ENCODE measurements at regions not wholly inside any gene's neighbourhood (a gene's known extent, or its start where the extent isn't known, plus 50 kb on each side); places are given as distances from the start of the nearest gene placed in this dataset.

DNA sequence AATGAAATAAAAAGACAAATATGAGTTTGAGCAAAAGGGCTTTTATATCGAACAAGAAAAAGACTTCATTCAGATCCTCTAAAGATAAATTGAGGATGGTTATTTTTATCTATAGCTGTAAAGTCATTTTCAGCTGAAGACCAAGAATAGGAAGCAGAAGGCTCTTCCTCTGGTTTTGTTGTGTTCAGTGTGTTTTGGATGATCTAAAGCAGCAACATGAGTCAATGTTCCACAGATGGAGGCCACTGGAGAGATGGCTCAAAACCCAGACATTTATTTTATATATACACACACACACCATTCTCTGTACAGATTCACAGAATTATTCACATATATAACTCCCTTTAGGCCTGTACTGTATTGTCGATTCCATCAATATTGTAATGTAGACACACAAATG lies 424.3 kb downstream of the MBD2 start:
- DNase-seq: no peak

DNA sequence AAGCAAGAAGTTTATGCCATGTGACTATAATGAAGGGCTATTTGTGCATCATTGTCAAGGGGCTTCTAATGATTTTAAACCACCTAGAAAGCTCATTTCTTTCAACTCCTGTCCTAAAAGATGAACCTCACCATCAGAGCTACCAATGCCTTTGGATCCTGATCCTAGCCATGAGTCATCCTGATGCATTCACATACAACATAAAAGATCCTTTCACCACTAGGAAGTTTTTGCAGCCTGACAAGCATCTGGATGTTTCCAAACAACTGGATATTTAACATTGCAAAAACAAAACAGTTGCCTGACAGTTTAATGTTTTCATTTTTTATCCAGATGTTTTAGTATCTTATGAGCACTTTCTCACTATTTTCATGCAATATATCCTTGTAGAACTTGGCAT lies 425.3 kb downstream of the MBD2 start:
- no peak for DNase-seq

DNA sequence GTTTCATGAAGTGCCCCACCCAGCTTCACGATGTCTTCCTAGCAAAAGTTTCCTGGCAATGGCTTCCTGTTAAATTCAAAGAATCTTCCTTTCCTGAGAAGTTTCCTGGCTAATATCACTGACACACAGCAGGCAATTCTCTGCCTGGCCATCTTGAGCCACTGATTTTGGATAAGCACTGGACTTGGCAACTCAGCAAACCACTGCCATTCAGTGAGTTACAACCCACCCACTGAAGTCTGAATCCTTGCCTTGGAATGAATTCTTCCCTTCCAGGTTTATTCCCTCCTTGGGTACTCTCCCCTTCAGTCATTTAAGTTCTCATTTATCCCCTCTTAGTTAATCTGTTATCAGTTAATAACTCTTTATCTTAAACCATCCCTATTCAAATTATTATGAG lies 426.0 kb downstream of the MBD2 start:
- DNase-seq: no peak

DNA sequence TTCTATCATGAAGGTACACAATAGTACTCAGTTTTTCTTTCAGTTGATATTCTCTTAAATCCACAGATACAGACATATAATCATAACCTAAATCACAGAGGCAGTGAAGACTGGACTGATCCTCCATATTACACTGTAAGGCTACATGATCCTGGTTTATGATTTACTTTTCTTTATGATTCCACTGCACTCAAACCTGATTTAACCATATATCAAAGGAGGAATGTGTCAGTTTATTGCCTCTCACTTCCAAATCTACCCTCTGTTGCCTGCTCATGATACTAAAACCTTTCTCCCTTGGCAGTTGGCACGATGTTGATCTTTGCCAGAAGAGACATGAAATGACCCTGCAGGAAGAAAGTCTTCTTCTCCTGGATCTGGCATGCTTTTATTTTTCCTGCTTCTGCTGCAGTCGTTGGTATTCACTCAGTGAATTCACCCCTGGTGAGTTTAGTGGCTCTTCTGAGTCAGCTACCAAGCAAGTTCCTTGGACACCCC lies 426.4 kb downstream of the MBD2 start:
- no peak for DNase-seq

DNA sequence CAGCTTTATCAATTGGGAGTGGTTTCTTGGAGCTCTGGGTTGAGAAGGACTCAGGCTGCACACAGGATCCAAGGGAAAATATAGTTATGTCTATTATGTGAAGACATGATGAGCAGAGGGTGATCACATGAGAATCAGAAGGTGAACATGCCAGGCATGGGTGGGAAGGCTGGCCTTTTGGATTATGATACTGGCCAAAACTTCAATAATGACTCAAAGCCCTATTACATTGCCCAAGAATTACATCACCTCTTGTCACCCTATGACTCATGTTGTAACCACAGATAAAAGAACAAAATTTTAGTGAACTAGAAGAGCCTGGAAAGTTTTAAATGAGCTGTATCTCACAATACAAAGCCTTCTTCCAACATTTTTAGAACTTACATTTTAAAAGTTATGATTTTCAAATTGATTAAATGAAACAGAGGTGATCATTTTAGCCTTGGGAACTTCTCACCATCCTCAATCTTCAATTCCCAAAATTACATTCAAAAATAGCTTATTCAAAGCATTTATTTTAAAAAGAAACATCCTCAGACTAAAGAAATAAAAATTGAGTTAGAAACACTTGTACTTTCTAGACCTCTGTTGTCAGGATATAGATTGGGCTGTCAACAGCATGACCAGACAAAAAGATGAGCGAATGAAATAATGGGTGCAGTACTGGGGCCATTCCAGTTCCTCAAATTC lies 428.3 kb downstream of the MBD2 start:
- no peak for DNase-seq

DNA sequence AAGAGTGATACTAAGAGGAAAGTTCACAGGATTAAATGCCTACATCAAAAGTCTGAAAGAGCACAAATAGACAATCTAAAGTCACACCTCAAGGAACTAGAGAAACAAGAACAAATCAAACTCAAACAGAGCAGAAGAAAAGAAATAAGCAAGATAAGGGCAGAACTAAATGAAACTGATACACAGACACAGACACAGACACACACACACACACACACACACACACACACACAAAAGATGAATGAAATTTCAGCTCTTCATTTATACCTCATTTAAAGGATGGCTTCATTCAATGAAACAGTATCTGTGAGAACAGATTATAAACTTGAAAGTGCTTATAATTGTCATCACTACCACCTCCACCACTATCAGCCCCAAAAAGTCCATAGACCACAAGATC lies 428.9 kb downstream of the MBD2 start:
- DNase-seq: no peak

DNA sequence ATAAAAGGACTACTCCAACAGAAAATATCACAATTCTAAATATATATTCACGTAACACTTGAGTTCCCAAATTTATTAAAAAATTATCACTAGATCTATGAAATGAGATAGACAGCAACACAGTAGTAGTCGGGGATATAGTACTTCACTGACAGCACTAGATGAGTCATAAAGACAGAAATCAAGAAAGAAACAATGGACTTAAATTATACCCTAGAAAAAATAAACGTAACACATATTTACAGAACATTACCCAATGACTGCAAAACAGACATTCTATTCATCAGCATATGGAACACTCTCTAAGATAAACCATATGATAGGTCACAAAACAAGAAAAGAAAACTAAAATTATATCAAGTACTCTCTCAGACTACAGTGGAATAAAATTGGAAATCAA lies 429.4 kb downstream of the MBD2 start:
- no peak for DNase-seq

DNA sequence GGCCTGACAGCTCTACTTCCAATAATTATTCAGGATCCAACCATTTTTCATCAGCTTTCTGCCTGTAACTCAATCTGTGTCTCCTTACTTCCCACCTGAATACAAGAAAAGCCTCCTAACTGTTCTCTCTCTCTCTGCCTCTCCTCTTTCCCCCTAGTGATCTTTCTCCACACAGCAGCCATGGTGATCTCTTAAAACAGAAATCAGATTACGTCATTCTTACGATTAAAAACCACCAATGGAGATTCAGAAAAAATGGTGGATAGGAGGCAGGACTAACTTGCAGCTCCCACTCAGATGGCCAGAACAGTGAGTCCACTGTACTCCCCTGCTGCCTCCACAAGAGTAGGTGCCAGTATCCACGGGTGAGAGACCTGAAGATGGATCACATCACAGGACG lies 431.7 kb downstream of the MBD2 start:
- DNase-seq: no peak

DNA sequence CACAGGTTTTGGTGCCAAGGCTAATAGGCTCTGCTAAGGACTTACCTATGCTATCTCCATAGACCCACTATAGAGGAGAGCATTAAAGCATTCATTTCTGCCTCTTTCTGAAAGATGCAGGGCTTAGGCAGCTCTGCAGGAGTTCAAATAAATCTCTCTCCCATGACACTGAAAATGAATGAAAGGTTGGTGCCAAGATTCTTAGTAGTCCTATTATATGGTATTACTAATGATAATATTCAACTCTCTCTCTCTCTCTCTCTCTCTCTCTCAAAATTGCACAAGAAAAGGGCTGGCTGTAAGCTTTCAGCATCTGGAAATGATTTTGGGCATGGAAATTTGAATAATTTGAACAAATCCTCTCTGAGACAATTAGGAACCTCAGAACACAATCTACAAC lies 433.7 kb downstream of the MBD2 start:
- DNase-seq: no peak

DNA sequence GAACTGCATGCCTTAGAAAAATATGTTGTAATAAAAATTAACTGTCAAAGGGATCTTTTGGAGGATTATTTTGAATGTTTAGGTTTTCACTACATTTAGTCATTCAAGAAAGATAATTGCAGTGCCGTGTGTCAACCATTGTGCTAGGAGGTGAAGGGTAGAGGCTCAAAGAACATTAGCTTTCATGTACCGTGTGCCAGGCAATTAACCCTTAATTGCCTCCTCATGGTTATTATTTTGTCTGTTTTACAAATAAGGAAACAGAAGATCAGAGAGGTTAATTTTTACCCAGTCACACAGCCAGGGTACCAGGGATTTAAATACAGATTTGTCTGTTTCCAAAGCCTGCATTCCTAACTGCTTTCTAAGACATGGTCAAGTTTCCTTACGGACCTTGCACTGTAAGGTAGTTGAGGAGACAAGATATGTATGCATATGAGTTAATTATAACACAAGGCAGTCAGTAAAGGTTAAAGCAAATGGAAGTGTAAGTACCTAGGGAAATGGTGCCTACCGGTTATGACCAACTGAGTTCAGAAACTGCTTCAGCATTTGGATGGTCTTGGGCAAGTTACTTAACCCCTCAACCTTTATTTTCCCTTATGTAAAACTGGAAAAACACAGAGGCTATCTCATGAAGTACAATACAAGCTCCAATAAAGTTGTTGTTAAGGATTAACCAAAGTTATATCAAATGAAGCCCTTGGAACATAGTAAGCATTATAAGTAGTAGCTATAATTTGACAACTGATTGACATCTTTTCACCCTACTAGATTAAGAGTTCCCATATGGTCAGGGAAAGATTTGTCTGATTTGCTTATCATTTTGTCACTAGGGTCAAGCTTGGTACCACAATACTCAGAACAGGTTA lies 434.9 kb downstream of the MBD2 start:
- DNase-seq: peak; percentile 73

DNA sequence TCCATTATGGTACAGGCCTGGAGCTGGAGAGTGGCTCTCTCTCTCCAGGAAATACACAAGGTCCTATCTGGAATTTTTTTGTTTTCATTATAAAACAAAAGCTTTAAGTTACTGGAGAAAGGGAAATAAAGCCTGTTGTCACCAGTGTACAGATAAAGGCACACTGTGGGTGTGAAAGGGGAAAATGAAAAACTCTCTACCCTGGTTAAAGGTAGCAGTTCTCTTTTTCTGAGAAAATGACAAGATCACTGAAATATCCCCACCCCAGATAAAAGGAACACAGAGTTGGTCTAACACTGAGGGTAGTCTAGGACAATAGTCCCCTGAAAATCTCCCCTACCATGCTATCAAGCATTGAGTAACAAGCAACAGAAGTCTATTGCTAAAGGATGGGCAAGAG lies 438.7 kb downstream of the MBD2 start:
- no peak for DNase-seq

DNA sequence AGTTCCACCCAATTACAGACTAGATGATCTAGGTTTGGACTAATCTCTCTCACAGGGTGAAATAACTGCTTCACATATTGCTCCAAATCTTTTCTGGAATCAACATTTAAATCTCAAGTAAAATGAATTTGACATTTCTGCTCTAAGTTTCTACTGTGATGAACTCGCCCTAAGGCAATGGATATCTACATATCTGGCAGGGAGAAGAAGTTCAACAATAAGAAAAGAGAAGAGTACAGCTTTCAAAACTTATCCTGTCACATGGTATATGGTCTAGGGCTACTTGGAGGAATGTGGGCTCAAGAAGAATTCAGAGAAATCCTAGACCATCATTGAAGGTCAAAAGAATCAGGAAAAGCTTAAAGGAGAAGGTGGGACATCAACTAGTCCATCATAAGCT lies 440.2 kb downstream of the MBD2 start:
- no peak for DNase-seq

DNA sequence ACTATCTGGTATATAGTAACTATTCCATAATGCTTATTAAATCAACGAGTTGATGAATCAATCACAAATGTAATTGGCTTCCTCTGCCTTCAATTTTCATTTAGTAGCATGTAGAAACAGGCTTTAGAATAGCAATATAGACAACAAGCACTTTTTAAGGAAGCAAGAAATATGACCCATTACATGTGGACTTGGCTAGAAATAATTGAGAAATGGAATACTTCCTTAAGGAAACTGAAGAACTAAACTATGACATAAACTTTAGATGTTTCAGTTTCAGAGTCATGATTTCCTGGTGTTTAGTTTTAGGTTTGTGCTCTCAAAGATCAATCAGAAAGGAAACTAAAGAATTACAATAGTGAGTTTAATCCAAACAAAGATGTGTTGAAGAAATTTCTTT lies 443.8 kb downstream of the MBD2 start:
- DNase-seq: no peak

DNA sequence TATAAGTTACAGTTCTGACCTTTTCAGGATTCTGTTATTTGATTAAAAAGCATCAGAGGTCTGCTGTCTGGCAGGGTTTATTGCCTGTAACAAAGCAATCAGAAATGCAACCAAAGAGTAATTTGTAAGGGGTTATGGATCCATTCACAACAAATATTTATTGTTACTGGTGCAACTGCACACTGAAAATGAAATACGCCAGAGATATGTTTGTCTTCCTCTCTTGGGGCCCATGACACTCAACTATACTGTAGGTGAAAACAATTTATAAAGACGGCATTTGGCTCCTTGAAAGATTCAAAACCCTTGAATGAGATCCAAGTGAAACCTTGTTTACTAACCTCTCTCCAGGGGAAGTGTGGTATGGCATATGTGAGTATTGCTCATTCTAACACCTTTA lies 452.2 kb downstream of the MBD2 start:
- no peak for DNase-seq

DNA sequence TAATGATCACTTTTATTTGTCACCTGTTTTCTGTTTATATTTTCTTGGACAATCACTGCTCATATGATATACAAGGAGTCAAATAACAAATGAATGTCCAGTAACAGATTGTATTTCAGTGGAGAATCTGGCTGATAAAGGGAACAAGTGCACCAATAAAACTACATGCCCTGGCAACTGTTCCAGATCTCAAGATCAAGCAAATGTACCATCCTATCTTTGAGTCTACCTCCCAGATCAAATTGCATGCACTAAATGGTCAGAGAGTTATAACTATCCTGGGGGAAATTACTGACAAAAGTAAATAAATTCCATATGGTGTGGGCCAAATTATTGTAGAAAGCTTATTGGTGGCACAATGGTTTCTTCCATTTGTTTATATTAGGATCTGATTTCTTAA lies 452.8 kb downstream of the MBD2 start:
- peak; percentile 89 for DNase-seq

DNA sequence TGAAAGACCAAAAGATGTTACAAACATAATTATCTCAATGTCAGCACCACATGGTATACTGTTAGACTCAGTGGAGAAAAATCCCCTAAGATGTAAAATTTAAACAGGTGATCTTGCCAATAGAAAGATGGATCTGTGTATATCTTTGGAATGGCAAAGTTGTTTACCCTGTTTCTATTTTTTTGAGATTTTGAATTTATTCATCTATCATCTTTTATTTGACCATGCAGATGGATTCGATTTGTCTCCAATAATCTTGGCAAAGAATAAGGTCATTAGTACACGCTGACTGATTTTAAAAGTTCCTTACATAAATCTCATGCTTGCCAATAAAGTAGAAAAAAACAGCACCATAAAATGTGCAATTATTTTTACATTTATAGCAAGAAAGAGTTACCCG lies 459.3 kb downstream of the MBD2 start:
- no peak for DNase-seq

DNA sequence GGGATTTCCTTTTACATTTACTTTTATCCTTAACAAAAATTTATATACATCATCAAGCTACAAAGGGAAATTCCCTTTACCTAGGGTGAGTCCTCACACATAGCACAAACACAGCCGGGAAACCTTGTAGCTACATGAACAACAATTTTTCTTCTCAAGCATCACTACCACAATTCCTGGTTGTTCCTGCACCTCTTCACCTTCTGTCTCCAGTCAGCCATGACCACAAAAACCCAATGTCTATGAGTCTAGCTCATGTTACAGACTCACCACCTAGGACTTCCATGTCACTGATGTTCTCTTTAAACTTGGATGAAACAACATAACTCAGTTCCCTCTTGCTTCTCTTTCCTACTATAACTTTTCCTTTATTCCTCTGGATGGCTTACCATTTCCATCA lies 460.4 kb downstream of the MBD2 start:
- DNase-seq: no peak

DNA sequence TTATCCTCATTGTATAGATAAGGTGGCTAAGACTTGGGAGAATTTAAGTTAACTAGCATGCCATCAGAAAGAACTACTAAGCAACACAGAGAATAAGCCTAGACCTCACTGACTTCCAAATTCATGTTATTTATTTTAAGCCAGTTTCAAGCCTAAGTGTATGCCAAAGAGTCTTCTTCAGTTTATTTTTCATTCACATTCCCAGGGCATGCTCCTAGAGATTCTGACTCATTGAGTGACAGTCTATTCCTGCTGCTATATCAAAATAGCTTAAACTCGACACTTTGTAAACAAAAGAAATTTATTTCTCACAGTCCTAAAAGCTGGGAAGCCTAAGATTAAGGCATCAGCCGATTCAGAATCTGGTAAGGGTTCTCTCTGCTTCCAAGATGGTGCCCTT lies 467.1 kb downstream of the MBD2 start:
- no peak for DNase-seq

DNA sequence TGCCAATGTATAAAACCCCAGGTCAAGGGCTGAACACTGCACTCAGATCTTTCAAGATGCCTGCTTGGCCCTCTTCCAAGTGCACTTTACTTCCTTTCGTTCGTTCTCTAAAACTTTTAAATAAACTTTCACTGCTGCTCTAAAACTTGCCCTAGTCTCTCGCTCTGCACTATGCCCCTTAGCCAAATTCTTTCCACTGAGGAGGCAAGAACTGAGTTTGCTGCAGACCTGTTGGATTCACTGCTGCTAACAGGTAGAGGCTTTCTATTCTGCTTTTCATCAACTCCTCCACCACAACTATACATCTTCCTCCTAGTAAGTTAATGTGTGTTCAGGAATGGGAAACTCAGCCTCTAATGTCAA lies 467.9 kb downstream of the MBD2 start:
- DNase-seq: no peak

DNA sequence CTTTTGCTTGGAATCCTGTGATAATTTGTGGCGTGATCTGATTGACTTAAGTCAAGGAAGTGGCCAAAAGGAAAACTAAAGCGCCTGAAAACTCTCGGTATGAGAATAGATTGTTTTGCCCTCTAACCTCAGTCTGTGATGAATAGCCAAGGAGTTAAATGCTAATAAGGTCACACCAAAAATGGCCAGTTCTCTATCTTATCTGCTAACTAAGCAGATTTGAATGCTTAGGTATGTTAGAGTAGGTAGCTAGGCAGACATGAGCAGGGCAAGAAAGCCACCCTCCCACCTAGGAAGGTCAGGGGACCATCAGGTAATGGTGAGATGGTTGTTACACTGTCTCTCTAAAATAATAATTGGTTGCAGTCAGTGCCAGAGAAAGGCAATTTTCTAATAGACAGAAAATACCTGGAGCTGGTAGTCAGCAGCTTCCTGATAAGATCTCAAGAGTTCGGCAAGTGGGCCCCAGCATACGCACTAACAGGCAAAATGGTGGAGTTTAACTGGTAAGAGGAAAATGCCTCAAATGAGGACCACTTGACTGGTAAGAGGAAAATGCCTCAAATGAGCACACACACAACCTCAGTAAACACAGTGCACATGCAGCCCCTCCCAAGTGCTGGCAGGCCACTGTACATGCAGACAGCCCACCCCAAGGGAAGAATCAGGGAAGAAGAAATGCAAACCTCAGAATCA lies 468.4 kb downstream of the MBD2 start:
- no peak for DNase-seq

DNA sequence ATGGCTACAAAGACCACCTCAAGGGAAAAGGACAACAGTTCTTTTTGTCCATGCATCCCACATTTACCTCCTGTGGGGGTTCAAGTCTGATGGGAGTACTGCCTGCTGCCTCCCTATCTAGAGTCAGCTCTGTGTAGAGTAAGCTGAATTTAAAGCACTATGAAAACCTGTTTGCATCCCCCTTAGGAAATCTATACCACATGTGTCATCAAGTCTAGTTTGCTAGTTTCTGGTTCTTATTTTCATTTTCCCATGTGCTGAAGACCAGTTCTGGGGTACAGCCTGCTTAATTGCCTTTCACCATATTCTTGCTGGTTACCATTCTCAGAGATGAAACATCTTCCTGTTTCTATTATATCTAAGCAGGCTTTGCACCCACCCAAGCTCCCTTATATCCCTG lies 470.3 kb downstream of the MBD2 start:
- DNase-seq: no peak

DNA sequence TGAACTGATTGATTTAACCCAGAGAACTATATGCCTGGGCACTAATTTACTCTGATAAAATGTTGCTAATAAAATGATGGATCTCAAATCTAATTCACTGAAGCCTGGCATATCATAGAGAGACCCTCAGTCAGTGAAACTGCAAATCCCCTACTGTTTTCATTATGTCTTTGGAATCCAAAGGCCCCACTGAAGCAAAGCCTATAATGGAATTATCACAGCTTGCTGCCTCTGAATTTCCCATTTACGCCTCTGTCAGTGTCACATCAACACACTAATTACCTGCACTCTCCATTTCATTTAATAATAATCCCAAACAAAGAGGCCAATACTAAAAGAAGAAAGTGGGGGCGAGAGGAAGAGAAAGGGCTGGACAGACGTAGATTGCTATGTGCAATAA lies 470.9 kb downstream of the MBD2 start:
- peak; percentile 88 for DNase-seq

DNA sequence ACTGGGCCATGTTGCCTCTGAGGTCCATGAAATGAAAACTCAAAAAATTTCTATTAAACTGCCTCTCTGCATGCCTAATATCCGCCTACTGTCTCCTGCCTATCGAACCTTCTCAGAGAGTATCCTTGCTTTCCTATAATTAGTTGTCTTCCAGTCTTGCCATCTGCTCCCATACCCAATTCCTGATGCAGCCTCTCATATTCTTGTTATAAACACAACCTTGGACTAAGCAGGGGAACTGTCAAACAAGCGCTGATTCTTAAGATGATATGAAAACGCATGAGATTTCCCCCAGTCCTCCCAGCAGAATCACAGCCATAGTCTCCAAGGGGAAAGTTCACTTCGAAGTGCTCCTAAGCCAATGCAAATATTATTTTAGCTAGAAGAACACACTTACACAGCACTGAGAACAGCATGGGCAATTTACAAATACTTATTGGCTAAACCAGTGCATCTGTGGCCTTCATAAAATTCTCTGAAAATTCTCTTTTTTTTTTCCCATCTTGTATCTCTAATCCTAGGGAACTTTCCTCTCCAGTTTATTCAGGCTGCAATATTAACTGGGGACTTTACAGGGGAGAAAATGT lies 471.6 kb downstream of the MBD2 start:
- DNase-seq: no peak

DNA sequence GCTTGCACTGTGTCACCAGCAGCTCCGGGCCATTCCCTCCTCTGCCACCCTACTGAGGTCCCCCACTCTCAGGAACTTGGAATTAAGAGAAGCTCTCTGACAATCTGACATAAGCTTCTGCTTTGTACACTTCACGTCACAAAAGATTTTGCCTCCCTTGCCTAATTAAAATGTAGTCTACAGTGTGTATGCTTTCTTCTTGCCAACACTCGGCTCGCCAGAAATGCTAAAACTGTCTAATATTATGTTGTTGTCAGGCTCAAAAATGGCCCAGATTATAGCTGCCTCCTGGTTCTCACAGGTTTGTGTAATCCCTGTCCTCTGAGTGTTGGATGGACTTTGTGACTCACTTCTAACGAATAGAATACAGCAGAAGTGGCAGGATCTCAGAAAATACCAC lies 474.7 kb downstream of the MBD2 start:
- DNase-seq: no peak

Measured in NCI-H748 treated with DMSO at 0.1 percent for 48 hours (cell line).